B cell (primary cell): ENCODE measurements at regions not wholly inside any gene's neighbourhood (a gene's known extent, or its start where the extent isn't known, plus 50 kb on each side); places are given as distances from the start of the nearest gene placed in this dataset.

Source experiments
- EZH2 ChIP-seq: IDR thresholded peaks from 2 replicates; pipeline ENCODE4 v1.6.1; 2012; ENCODE audit warnings: borderline replicate concordance, low read depth, mild to moderate bottlenecking, moderate library complexity, low read length; ENCODE audit not compliant: insufficient read depth, poor library complexity, severe bottlenecking
- TF ChIP-seq, protein P1 (sequence below): fragments of 200-600 bp; IDR thresholded peaks from one replicate; pipeline ENCODE4 v1.8.0; 2022; ENCODE audit warnings: antibody characterized with exemption, mild to moderate bottlenecking

DNA sequence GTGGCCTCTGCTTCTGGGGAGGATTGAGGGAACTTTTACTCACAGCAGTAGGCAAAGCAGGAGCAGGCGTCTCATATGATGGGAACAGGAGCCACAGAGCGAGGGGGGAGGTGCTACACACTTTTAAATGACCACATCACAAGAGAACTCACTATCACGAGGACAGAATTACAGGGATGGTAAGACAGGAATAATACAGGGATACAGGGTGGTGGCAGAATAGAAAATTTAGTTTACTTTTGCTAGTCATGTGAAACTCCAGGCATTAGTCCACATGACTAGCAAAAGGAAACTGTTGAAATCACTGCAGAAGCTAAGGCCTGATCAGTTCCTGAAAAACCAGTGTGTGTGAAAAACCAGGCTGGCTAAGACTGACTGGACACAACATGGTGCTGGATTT, 382.4 kb downstream of the NNT start:
- TF ChIP-seq, protein P1, sequence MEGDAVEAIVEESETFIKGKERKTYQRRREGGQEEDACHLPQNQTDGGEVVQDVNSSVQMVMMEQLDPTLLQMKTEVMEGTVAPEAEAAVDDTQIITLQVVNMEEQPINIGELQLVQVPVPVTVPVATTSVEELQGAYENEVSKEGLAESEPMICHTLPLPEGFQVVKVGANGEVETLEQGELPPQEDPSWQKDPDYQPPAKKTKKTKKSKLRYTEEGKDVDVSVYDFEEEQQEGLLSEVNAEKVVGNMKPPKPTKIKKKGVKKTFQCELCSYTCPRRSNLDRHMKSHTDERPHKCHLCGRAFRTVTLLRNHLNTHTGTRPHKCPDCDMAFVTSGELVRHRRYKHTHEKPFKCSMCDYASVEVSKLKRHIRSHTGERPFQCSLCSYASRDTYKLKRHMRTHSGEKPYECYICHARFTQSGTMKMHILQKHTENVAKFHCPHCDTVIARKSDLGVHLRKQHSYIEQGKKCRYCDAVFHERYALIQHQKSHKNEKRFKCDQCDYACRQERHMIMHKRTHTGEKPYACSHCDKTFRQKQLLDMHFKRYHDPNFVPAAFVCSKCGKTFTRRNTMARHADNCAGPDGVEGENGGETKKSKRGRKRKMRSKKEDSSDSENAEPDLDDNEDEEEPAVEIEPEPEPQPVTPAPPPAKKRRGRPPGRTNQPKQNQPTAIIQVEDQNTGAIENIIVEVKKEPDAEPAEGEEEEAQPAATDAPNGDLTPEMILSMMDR = no peak
- no peak for TF ChIP-seq EZH2
